BJ (cell line): ENCODE measurements at regions not wholly inside any gene's neighbourhood (a gene's known extent, or its start where the extent isn't known, plus 50 kb on each side); places are given as distances from the start of the nearest gene placed in this dataset.

Source experiments
- CTCF ChIA-PET: fragments of 350-600 bp; formaldehyde crosslinking; extraction: SDS; loops from one replicate; lab custom pipeline; 2021; ENCODE audit warnings: antibody characterized with exemption, inconsistent platforms; lab: Yijun Ruan, JAX
- POLR2A ChIA-PET: fragments of 300-600 bp; sonication (Branson Sonifier 250); formaldehyde crosslinking; extraction: SDS; loops from one replicate; lab custom pipeline; 2021; ENCODE audit warnings: antibody characterized with exemption; lab: Charles Lee
- DNase-seq: peaks from one replicate; pipeline ENCODE4 v3.0.0-alpha.2; 2011; ENCODE audit warnings: low read depth
- H3K27me3 ChIP-seq: 2 replicates; pipeline ENCODE4 v1.6.0; 2011; ENCODE audit warnings: low read length; ENCODE audit not compliant: control insufficient read depth, insufficient read depth
- H3K36me3 ChIP-seq: 2 replicates; pipeline ENCODE4 v1.5.1; 2011; ENCODE audit warnings: low read length; ENCODE audit not compliant: control insufficient read depth, insufficient read depth
- H3K4me3 ChIP-seq: 2 replicates; pipeline ENCODE4 v1.5.1; 2011; ENCODE audit warnings: low read depth, mild to moderate bottlenecking, control low read depth, low read length
- TF ChIP-seq, protein P1 (sequence below): IDR thresholded peaks from 2 replicates; pipeline ENCODE4 v1.5.1; 2011; ENCODE audit warnings: low read depth, mild to moderate bottlenecking, control low read depth, inconsistent platforms, low read length, moderate library complexity; ENCODE audit not compliant: insufficient read depth

DNA sequence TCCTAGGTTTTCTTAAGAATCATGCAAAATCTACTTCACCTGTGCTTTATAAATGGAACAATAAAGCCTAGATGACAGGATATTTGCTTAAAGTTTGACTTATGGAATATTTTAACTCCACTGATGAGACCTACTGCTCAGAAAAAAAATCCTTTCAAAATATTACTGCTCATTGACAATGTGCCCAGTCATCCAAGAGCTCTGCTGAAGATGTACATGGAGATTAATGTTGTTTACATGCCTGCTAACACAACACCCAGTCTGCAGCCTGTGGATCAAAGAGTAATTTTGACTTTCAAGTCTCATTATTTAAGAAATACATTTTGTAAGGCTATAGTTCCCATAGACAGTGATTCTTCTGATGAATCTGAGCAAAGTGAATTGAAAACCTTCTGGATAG lies 889.6 kb downstream of the CDH18 start:
- TF ChIP-seq, protein P1, sequence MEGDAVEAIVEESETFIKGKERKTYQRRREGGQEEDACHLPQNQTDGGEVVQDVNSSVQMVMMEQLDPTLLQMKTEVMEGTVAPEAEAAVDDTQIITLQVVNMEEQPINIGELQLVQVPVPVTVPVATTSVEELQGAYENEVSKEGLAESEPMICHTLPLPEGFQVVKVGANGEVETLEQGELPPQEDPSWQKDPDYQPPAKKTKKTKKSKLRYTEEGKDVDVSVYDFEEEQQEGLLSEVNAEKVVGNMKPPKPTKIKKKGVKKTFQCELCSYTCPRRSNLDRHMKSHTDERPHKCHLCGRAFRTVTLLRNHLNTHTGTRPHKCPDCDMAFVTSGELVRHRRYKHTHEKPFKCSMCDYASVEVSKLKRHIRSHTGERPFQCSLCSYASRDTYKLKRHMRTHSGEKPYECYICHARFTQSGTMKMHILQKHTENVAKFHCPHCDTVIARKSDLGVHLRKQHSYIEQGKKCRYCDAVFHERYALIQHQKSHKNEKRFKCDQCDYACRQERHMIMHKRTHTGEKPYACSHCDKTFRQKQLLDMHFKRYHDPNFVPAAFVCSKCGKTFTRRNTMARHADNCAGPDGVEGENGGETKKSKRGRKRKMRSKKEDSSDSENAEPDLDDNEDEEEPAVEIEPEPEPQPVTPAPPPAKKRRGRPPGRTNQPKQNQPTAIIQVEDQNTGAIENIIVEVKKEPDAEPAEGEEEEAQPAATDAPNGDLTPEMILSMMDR: no peak
- DNase-seq: no peak
- POLR2A ChIA-PET: no interaction called here
- no peaks in the 10 kb centered on the region for H3K27me3 ChIP-seq
- no peak overlapping the region for H3K4me3 ChIP-seq
- H3K36me3 ChIP-seq: no peaks in the 10 kb centered on the region
- CTCF ChIA-PET: no interaction called here

GRCh38 chr5:19099195-19099594 lies 888.8 kb downstream of the CDH18 start:
- Histone ChIP-seq H3K36me3 (no peaks in the 10 kb centered on the region), H3K27me3 (no peaks in the 10 kb centered on the region), H3K4me3 (no peak overlapping the region)
- CTCF ChIA-PET: no interaction called here
- no peak for DNase-seq
- POLR2A ChIA-PET: no interaction called here
- TF ChIP-seq, protein P1: no peak

DNA sequence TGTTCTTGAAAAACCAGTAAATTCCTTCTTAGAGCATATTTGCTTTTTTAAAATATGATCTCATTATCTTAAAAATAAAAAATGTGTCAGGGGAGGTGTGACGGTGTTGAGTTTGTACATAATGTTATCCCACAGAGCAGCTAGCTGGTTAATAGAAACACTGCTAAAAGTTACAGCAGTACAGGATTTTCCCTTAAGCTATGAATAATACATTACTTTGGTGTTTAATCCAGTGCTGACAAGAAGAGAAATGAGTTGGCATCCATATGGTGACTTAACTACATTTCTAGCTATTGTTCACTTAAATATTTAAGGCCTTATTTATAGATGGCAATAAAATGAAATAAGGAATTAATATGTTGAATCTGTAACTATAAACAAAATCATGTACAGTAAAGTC lies 883.1 kb downstream of the CDH18 start:
- no peak for DNase-seq
- H3K4me3 ChIP-seq: no peak overlapping the region
- ChIA-PET CTCF (no interaction called here), POLR2A (no interaction called here)
- H3K36me3 ChIP-seq: no peaks in the 10 kb centered on the region
- TF ChIP-seq, protein P1: no peak
- H3K27me3 ChIP-seq: no peaks in the 10 kb centered on the region

GRCh38 chr5:19122923-19123322 lies 865.1 kb downstream of the CDH18 start:
- Histone ChIP-seq H3K4me3 (no peak overlapping the region), H3K27me3 (no peaks in the 10 kb centered on the region), H3K36me3 (no peaks in the 10 kb centered on the region)
- no peak for DNase-seq
- CTCF ChIA-PET: no interaction called here
- TF ChIP-seq, protein P1: no peak
- POLR2A ChIA-PET: no interaction called here

GRCh38 chr5:19125956-19126713 lies 861.9 kb downstream of the CDH18 start:
- POLR2A ChIA-PET: no interaction called here
- Histone ChIP-seq H3K4me3 (no peak overlapping the region), H3K36me3 (no peaks in the 10 kb centered on the region), H3K27me3 (no peaks in the 10 kb centered on the region)
- TF ChIP-seq, protein P1: no peak
- CTCF ChIA-PET: no interaction called here
- DNase-seq: no peak
